Endothelial cell of umbilical vein (primary cell): ENCODE measurements at regions not wholly inside any gene's neighbourhood (a gene's known extent, or its start where the extent isn't known, plus 50 kb on each side); places are given as distances from the start of the nearest gene placed in this dataset.

Experiments used
- BruUV-seq: library from RNA; stranded (reverse); fragments of 400-500 nt; replicated peaks from 2 replicates; lab custom pipeline; 2021; lab: Mats Ljungman, UMichigan
- CTCF ChIA-PET: fragments of 300-600, 350-600 bp; sonication (Branson Sonifier 250); formaldehyde crosslinking; loops from one replicate; lab custom pipeline; 2021; ENCODE audit warnings: antibody characterized with exemption, inconsistent platforms; lab: Charles Lee
- POLR2A ChIA-PET: fragments of 300-600, 350-600 bp; sonication (Branson Sonifier 250); formaldehyde crosslinking; loops from one replicate; lab custom pipeline; 2021; ENCODE audit warnings: antibody characterized with exemption, inconsistent platforms; lab: Charles Lee
- DNase-seq: peaks from one replicate; pipeline ENCODE4 v3.0.0-alpha.2; 2011; ENCODE audit warnings: low read depth, low spot score
- FAIRE-seq: peaks from 2 replicates; lab custom pipeline; 2011; peaks lifted over from hg19 to GRCh38; lab: Jason Lieb, UNC
- H2AFZ ChIP-seq: 2 replicates; pipeline ENCODE4 v1.6.0; 2012; ENCODE audit warnings: low read depth, low read length, control low read depth, inconsistent platforms
- H3K27ac ChIP-seq: 2 replicates; pipeline ENCODE4 v1.5.1; 2011; ENCODE audit warnings: low read depth, mild to moderate bottlenecking, control low read depth, low read length, moderate library complexity; ENCODE audit not compliant: insufficient read depth
- H3K27me3 ChIP-seq, 2 experiments: 2 replicates each; pipeline versions ENCODE4 v1.6.0 to v1.6.1; 2011; ENCODE audit warnings: low read length in 2 of 2, mixed read lengths in 1 of 2; ENCODE audit not compliant: control insufficient read depth in 2 of 2, insufficient read depth in 2 of 2
- H3K36me3 ChIP-seq, 2 experiments: 2 replicates in 1 of 2; 3 replicates in 1 of 2; pipeline ENCODE4 v1.5.1; 2011; ENCODE audit warnings: low read length in 2 of 2, mild to moderate bottlenecking in 1 of 2, moderate library complexity in 1 of 2; ENCODE audit not compliant: control insufficient read depth in 2 of 2, insufficient read depth in 2 of 2; ENCODE audit errors: extremely low read depth in 1 of 2
- H3K4me1 ChIP-seq: 3 replicates; pipeline ENCODE4 v1.5.1; 2011; ENCODE audit warnings: mild to moderate bottlenecking, low read length; ENCODE audit not compliant: control insufficient read depth, insufficient read depth; ENCODE audit errors: extremely low read depth
- H3K4me2 ChIP-seq: 2 replicates; pipeline ENCODE4 v1.6.1; 2011; ENCODE audit warnings: low read length, control low read depth, mixed read lengths; ENCODE audit not compliant: insufficient read depth
- H3K4me3 ChIP-seq, 3 experiments: fragments of 200-600 bp in 1 of 3; sonication (generic), shearing (Covaris generic) in 1 of 3; replicated peaks in 1 of 3; 2 replicates each; pipeline ENCODE4 v1.5.1; 2011 to 2016; ENCODE audit warnings: control low read depth in 3 of 3, low read length in 3 of 3, mild to moderate bottlenecking in 2 of 3, inconsistent platforms in 1 of 3, low read depth in 1 of 3, moderate library complexity in 1 of 3; ENCODE audit not compliant: insufficient read depth in 1 of 3
- H3K79me2 ChIP-seq: 2 replicates; pipeline ENCODE4 v1.6.0; 2012; ENCODE audit warnings: low read length, inconsistent platforms; ENCODE audit not compliant: control insufficient read depth, insufficient read depth
- H3K9ac ChIP-seq: replicated peaks from 2 replicates; pipeline ENCODE3; 2011; ENCODE audit warnings: low read length, control low read depth; ENCODE audit not compliant: insufficient read depth; ENCODE audit errors: extremely low read depth
- H3K9me1 ChIP-seq: replicated peaks from 3 replicates; pipeline ENCODE4 v1.6.0; 2011; ENCODE audit warnings: mild to moderate bottlenecking, low read length; ENCODE audit not compliant: control insufficient read depth, insufficient read depth; ENCODE audit errors: extremely low read depth
- H3K9me3 ChIP-seq: replicated peaks from 2 replicates; pipeline ENCODE4 v1.5.1; 2012; ENCODE audit warnings: low read length, inconsistent platforms; ENCODE audit not compliant: control insufficient read depth, insufficient read depth
- H4K20me1 ChIP-seq: replicated peaks from 2 replicates; pipeline ENCODE3; 2011; ENCODE audit warnings: mild to moderate bottlenecking, low read length; ENCODE audit not compliant: control insufficient read depth, insufficient read depth; ENCODE audit errors: extremely low read depth
- EZH2 ChIP-seq: IDR thresholded peaks from 2 replicates; pipeline ENCODE4 v1.6.1; 2012; ENCODE audit warnings: borderline replicate concordance, low read depth, mild to moderate bottlenecking, moderate library complexity, low read length, inconsistent platforms; ENCODE audit not compliant: severe bottlenecking
- FOS ChIP-seq: IDR thresholded peaks from 2 replicates; pipeline ENCODE4 v1.6.1; 2011; ENCODE audit warnings: mild to moderate bottlenecking, low read length, moderate library complexity, borderline replicate concordance; ENCODE audit not compliant: insufficient read depth
- GATA2 ChIP-seq: IDR thresholded peaks from 2 replicates; pipeline ENCODE4 v1.7.0; 2011; ENCODE audit warnings: low read depth, mild to moderate bottlenecking, moderate library complexity, mixed read lengths, low read length; ENCODE audit not compliant: insufficient read length, insufficient read depth
- JUN ChIP-seq: IDR thresholded peaks from 2 replicates; pipeline ENCODE4 v1.6.1; 2011; ENCODE audit warnings: borderline replicate concordance, low read depth; ENCODE audit not compliant: insufficient read length, insufficient read depth
- MYC ChIP-seq: IDR thresholded peaks from one replicate; pipeline ENCODE4 v1.6.1; 2011; ENCODE audit warnings: mild to moderate bottlenecking, low read depth, low read length
- POLR2A ChIP-seq: IDR thresholded peaks from 2 replicates; pipeline ENCODE4 v1.6.1; 2012; ENCODE audit warnings: low read depth, mild to moderate bottlenecking, control low read depth, low read length
- POLR2AphosphoS5 ChIP-seq: IDR thresholded peaks from 2 replicates; pipeline ENCODE4 v1.6.1; 2012; ENCODE audit warnings: low read depth, mild to moderate bottlenecking, control low read depth, low read length, moderate library complexity; ENCODE audit not compliant: insufficient read depth
- dilution Hi-C: fragments of 300-500 bp; cut with MboI; formaldehyde crosslinking; loops from one replicate; pipeline ENCODE4 v1.15.0; 2019; ENCODE audit warnings: low sequenced_read_pairs; ENCODE audit not compliant: extremely low pct_ligation_motif_present
- intact Hi-C: fragments of 100-400 bp; cut with micrococcal nuclease; formaldehyde crosslinking; loops from one replicate; pipeline ENCODE4 v1.10.0; 2022
- TF ChIP-seq, protein P1 (sequence below): IDR thresholded peaks from 2 replicates; pipeline ENCODE4 v1.6.1; 2011; ENCODE audit not compliant: insufficient read depth, insufficient read length
- TF ChIP-seq, protein P2 (sequence below), 2 donors: IDR thresholded peaks; 1 replicate in 1 of 2; 2 replicates in 1 of 2; pipeline ENCODE4 v1.5.1; 2011; ENCODE audit warnings: low read length in 2 of 2, mild to moderate bottlenecking in 2 of 2, moderate library complexity in 2 of 2, control low read depth in 1 of 2, inconsistent platforms in 1 of 2, low read depth in 1 of 2; ENCODE audit not compliant: insufficient read depth in 1 of 2; ENCODE audit errors: extremely low read depth in 1 of 2

DNA sequence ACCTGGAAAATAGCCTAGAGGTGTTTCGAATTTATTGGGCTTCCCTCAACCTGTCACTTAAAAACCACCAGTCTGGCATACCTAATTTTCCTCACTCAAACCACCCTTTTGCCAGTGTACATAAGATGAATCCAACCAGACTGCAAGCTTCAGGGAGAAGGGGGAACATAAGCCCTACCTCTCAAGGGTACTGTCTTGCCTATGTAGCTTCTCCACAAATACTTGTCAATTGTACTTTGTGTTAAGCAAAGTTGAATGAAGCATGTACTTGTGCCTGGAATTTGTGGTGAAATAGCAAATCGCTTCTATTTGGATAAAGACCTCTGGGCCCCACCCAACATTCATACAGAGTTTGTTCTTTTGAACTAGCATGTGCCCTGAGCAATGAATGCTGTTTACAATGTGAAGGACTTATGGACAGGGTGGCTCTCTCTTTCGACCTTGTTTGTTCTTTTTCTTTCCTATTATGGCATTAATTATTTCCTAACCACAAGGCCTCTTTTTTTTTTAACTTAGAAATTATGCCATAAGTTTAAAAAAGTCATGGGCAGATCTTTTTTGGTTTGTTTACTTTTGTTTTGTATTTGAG is 580.2 kb downstream of the EBF1 start:
- H3K27me3 ChIP-seq: no peaks in the 10 kb centered on the region
- DNase-seq (no peak), FAIRE-seq (no peak)
- H3K36me3 ChIP-seq: no peaks in the 10 kb centered on the region
- H3K4me3 ChIP-seq: no peak overlapping the region
- no peaks in the 10 kb centered on the region for H4K20me1 ChIP-seq
- ChIA-PET CTCF (no interaction called here), POLR2A (no interaction called here)
- H3K9me1 ChIP-seq: no peaks in the 10 kb centered on the region
- no peak overlapping the region for H3K4me2 ChIP-seq
- no peak overlapping the region for H2AFZ ChIP-seq
- H3K79me2 ChIP-seq: no peaks in the 10 kb centered on the region
- dilution Hi-C loops: no loop called here
- intact Hi-C loops: no loop called here
- H3K4me1 ChIP-seq: no peaks in the 10 kb centered on the region
- no TSS peak for BruUV-seq
- no peak overlapping the region for H3K9ac ChIP-seq
- TF ChIP-seq, protein P1, sequence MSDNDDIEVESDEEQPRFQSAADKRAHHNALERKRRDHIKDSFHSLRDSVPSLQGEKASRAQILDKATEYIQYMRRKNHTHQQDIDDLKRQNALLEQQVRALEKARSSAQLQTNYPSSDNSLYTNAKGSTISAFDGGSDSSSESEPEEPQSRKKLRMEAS: no peak
- no peak for TF ChIP-seq EZH2
- TF ChIP-seq MYC: no peak
- TF ChIP-seq, protein P2, sequence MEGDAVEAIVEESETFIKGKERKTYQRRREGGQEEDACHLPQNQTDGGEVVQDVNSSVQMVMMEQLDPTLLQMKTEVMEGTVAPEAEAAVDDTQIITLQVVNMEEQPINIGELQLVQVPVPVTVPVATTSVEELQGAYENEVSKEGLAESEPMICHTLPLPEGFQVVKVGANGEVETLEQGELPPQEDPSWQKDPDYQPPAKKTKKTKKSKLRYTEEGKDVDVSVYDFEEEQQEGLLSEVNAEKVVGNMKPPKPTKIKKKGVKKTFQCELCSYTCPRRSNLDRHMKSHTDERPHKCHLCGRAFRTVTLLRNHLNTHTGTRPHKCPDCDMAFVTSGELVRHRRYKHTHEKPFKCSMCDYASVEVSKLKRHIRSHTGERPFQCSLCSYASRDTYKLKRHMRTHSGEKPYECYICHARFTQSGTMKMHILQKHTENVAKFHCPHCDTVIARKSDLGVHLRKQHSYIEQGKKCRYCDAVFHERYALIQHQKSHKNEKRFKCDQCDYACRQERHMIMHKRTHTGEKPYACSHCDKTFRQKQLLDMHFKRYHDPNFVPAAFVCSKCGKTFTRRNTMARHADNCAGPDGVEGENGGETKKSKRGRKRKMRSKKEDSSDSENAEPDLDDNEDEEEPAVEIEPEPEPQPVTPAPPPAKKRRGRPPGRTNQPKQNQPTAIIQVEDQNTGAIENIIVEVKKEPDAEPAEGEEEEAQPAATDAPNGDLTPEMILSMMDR (IDR thresholded peaks at IDR 0.05; ENCODE audit: extremely low read depth in 1 of 2, insufficient read depth in 1 of 2, low read depth in 1 of 2, low read length in 2 of 2): no peak
- no peak for TF ChIP-seq JUN
- no peak for TF ChIP-seq FOS
- TF ChIP-seq POLR2AphosphoS5: no peak
- no peak for TF ChIP-seq POLR2A
- TF ChIP-seq GATA2: no peak
- no peak overlapping the region for H3K27ac ChIP-seq
- no peaks in the 10 kb centered on the region for H3K9me3 ChIP-seq
